H1 (cell line): ENCODE measurements at regions not wholly inside any gene's neighbourhood (a gene's known extent, or its start where the extent isn't known, plus 50 kb on each side); places are given as distances from the start of the nearest gene placed in this dataset.

ENCODE experiments used
- CTCF ChIA-PET: fragments of 300-600 bp; sonication (Branson Sonifier 250); formaldehyde crosslinking; loops from one replicate; lab custom pipeline; 2021; ENCODE audit not compliant: partially characterized antibody; lab: Charles Lee
- POLR2A ChIA-PET: fragments of 300-600 bp; sonication (Branson Sonifier 250); formaldehyde crosslinking; loops from one replicate; lab custom pipeline; 2021; ENCODE audit warnings: inconsistent platforms; ENCODE audit not compliant: partially characterized antibody; lab: Charles Lee
- DNase-seq, 2 experiments: peaks; one replicate each; pipeline versions ENCODE4 v3.0.0 to v3.0.0-alpha.2; 2010 to 2022; ENCODE audit warnings: low spot score in 2 of 2, low read depth in 1 of 2, mixed read lengths in 1 of 2
- FAIRE-seq: peaks from 2 replicates; lab custom pipeline; 2011; peaks lifted over from hg19 to GRCh38; lab: Jason Lieb, UNC
- H2AFZ ChIP-seq: 2 replicates; pipeline ENCODE4 v1.8.1; 2012; ENCODE audit warnings: low read length, inconsistent platforms
- H2AK5ac ChIP-seq: 2 replicates; pipeline ENCODE4 v1.6.1; 2013; ENCODE audit warnings: low read depth, low read length
- H2BK120ac ChIP-seq: replicated peaks from 2 replicates; pipeline ENCODE3; 2013; ENCODE audit warnings: low read depth, low read length, inconsistent platforms
- H2BK12ac ChIP-seq: 2 replicates; pipeline ENCODE4 v1.6.1; 2013; ENCODE audit warnings: low read depth, low read length
- H2BK15ac ChIP-seq: 2 replicates; pipeline ENCODE4 v1.6.1; 2013; ENCODE audit warnings: low read length
- H2BK20ac ChIP-seq: 2 replicates; pipeline ENCODE4 v1.6.1; 2013; ENCODE audit warnings: low read length
- H2BK5ac ChIP-seq: 2 replicates; pipeline ENCODE4 v1.6.1; 2013; ENCODE audit warnings: low read depth, low read length
- H3K14ac ChIP-seq: 2 replicates; pipeline ENCODE4 v1.6.1; 2013; ENCODE audit warnings: inconsistent platforms; ENCODE audit not compliant: insufficient read length
- H3K18ac ChIP-seq: 2 replicates; pipeline ENCODE4 v1.6.1; 2013; ENCODE audit warnings: low read length; ENCODE audit errors: extremely low read depth
- H3K23ac ChIP-seq: 2 replicates; pipeline ENCODE4 v1.6.1; 2013; ENCODE audit warnings: inconsistent platforms; ENCODE audit not compliant: insufficient read length
- H3K23me2 ChIP-seq: 2 replicates; pipeline ENCODE4 v1.6.1; 2013; ENCODE audit warnings: low read depth, low read length
- H3K27ac ChIP-seq: 2 replicates; pipeline ENCODE4 v1.6.1; 2011; ENCODE audit warnings: low read depth, low read length, inconsistent platforms
- H3K27me3 ChIP-seq, 4 experiments: replicated peaks in 1 of 4; 1 replicate in 1 of 4; 2 replicates in 3 of 4; pipeline versions ENCODE4 v1.6.1 to v1.8.1; 2011 to 2013; ENCODE audit warnings: low read length in 3 of 4, mild to moderate bottlenecking in 3 of 4, inconsistent platforms in 2 of 4, mixed read lengths in 2 of 4, moderate library complexity in 1 of 4; ENCODE audit not compliant: control insufficient read depth in 3 of 4, insufficient read depth in 3 of 4; ENCODE audit errors: extremely low read depth in 1 of 4
- H3K36me3 ChIP-seq, 4 experiments: 2 replicates each; pipeline versions ENCODE4 v1.6.1 to v1.8.1; 2011 to 2013; ENCODE audit warnings: mild to moderate bottlenecking in 4 of 4, low read length in 3 of 4, moderate library complexity in 2 of 4, control low read depth in 1 of 4, inconsistent platforms in 1 of 4; ENCODE audit not compliant: insufficient read depth in 4 of 4, control insufficient read depth in 2 of 4
- H3K4ac ChIP-seq: replicated peaks from 2 replicates; pipeline ENCODE3; 2013; ENCODE audit warnings: low read length, low read depth, mixed read lengths, inconsistent platforms; ENCODE audit not compliant: insufficient read length
- H3K4me1 ChIP-seq, 4 experiments: replicated peaks in 1 of 4; 1 replicate in 1 of 4; 2 replicates in 3 of 4; pipeline versions ENCODE4 v1.6.1 to v1.8.1; 2011 to 2013; ENCODE audit warnings: low read length in 3 of 4, inconsistent platforms in 2 of 4, mixed read lengths in 1 of 4; ENCODE audit not compliant: insufficient read depth in 4 of 4, control insufficient read depth in 3 of 4
- H3K4me2 ChIP-seq, 2 experiments: 2 replicates each; pipeline versions ENCODE4 v1.6.1 to v1.8.1; 2011 to 2013; ENCODE audit warnings: low read depth in 2 of 2, low read length in 2 of 2, control low read depth in 1 of 2, inconsistent platforms in 1 of 2, mild to moderate bottlenecking in 1 of 2; ENCODE audit not compliant: insufficient read depth in 1 of 2
- H3K4me3 ChIP-seq, 4 experiments: fragments of 200-600, 300-600 bp in 1 of 4; sonication (generic), shearing (Covaris generic), sonication (Bioruptor Twin) in 1 of 4; 2 replicates each; pipeline versions ENCODE4 v1.5.1 to v1.8.1; 2011 to 2016; ENCODE audit warnings: low read length in 4 of 4, low read depth in 3 of 4, control low read depth in 2 of 4, inconsistent platforms in 2 of 4, mild to moderate bottlenecking in 2 of 4, mixed read lengths in 1 of 4, moderate library complexity in 1 of 4; ENCODE audit not compliant: insufficient read depth in 2 of 4; ENCODE audit errors: extremely low read depth in 1 of 4
- H3K56ac ChIP-seq: replicated peaks from 2 replicates; pipeline ENCODE3; 2013; ENCODE audit warnings: low read depth, mild to moderate bottlenecking, mixed read lengths, low read length, inconsistent platforms; ENCODE audit not compliant: insufficient read length
- H3K79me1 ChIP-seq: 2 replicates; pipeline ENCODE4 v1.6.1; 2013; ENCODE audit warnings: low read depth, low read length, control low read depth
- H3K79me2 ChIP-seq, 2 experiments: 2 replicates each; pipeline versions ENCODE4 v1.6.1 to v1.8.1; 2012 to 2013; ENCODE audit warnings: low read length in 2 of 2, mild to moderate bottlenecking in 2 of 2, inconsistent platforms in 1 of 2; ENCODE audit not compliant: insufficient read depth in 2 of 2, control insufficient read depth in 1 of 2
- H3K9ac ChIP-seq, 4 experiments: replicated peaks in 1 of 4; 1 replicate in 1 of 4; 2 replicates in 3 of 4; pipeline versions ENCODE4 v1.6.1 to v1.8.1; 2011 to 2013; ENCODE audit warnings: low read depth in 3 of 4, low read length in 3 of 4, control low read depth in 2 of 4, mild to moderate bottlenecking in 2 of 4, moderate library complexity in 2 of 4, inconsistent platforms in 1 of 4; ENCODE audit errors: extremely low read depth in 1 of 4
- H3K9me3 ChIP-seq, 2 experiments: 2 replicates each; pipeline versions ENCODE4 v1.6.1 to v1.8.1; 2012 to 2013; ENCODE audit warnings: mild to moderate bottlenecking in 2 of 2, moderate library complexity in 2 of 2, control low read depth in 1 of 2, inconsistent platforms in 1 of 2, low read depth in 1 of 2, low read length in 1 of 2, mixed read lengths in 1 of 2; ENCODE audit not compliant: insufficient read depth in 2 of 2
- H4K20me1 ChIP-seq, 2 experiments: replicated peaks in 1 of 2; 2 replicates each; pipeline versions ENCODE3 to v1.8.1; 2011 to 2013; ENCODE audit warnings: inconsistent platforms in 2 of 2, low read length in 2 of 2, mild to moderate bottlenecking in 1 of 2; ENCODE audit not compliant: insufficient read depth in 2 of 2, control insufficient read depth in 1 of 2
- H4K5ac ChIP-seq: 2 replicates; pipeline ENCODE4 v1.6.1; 2013; ENCODE audit warnings: low read length, low read depth, mixed read lengths, inconsistent platforms; ENCODE audit not compliant: insufficient read length
- H4K8ac ChIP-seq: 2 replicates; pipeline ENCODE4 v1.8.0; 2013; ENCODE audit warnings: mild to moderate bottlenecking, moderate library complexity, low read length, inconsistent platforms; ENCODE audit not compliant: insufficient read depth; ENCODE audit errors: extremely low read depth
- H4K91ac ChIP-seq: replicated peaks from 2 replicates; pipeline ENCODE3; 2013; ENCODE audit warnings: low read length, mixed read lengths, inconsistent platforms; ENCODE audit not compliant: insufficient read length
- CHD1 ChIP-seq: IDR thresholded peaks from 2 replicates; pipeline ENCODE4 v1.6.1; 2012; ENCODE audit warnings: low read depth, low read length, improper control_type of control experiment
- WGBS, 2 experiments: shearing (Covaris generic) in 1 of 2; methylation state at CpG; one replicate each; pipeline versions ENCODE4 v1.1.6 to v1.1.7; 2013 to 2015; ENCODE audit warnings: low lambda C conversion rate in 2 of 2, mixed read lengths in 2 of 2, inconsistent platforms in 1 of 2, low coverage in 1 of 2, missing lambda C conversion rate in 1 of 2; ENCODE audit not compliant: insufficient replicate concordance in 2 of 2, insufficient coverage in 1 of 2, insufficient read length in 1 of 2; ENCODE audit errors: extremely low coverage in 1 of 2, missing lambda C conversion rate in 1 of 2; 5-methylcytosine and 5-hydroxymethylcytosine counted together

DNA sequence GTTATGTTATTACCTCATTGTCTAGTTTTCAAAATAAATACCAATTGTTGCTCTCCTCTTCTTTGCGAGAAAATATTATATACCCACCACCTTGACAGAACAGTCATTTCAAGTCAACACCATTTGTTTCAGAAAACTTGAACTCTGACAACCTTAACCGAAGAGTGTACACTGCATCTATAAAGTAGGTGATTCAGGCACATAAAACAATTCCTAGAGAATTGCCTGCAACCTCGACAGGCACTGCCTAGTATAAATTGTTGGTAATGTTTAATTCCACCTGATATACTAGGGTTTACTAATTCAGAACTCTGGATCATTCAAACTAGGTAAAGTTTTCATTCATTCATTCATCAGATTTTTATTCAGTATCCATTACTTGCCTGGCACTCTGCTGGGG lies 121.8 kb downstream of the AKAIN1 start:
- H2BK15ac ChIP-seq, result no peak overlapping the region
- no peak overlapping the region for H3K14ac ChIP-seq
- no peaks in the 10 kb centered on the region; a peak in 1 of 7 replicates for H3K27me3 ChIP-seq
- TF ChIP-seq CHD1, result no peak
- H2AFZ ChIP-seq, result no peak overlapping the region
- no peak overlapping the region for H4K8ac ChIP-seq
- CTCF ChIA-PET, result interaction anchor here (0.7 to 3.1 kb wide), 4 partner anchors 13 to 683 kb away, joined by 3 to 11 read pairs (median 4); no protein-coding TSS in a partner anchor
- H2BK20ac ChIP-seq, result no peak overlapping the region
- no peak overlapping the region for H2BK12ac ChIP-seq
- H2BK120ac ChIP-seq, result no peak overlapping the region
- H3K23me2 ChIP-seq, result no peaks in the 10 kb centered on the region
- H4K5ac ChIP-seq, result no peak overlapping the region
- H3K79me1 ChIP-seq, result no peaks in the 10 kb centered on the region
- H4K20me1 ChIP-seq, result no peaks in the 10 kb centered on the region
- no peaks in the 10 kb centered on the region for H3K9me3 ChIP-seq
- no peaks in the 10 kb centered on the region for H3K79me2 ChIP-seq
- H3K4me2 ChIP-seq, result no peak overlapping the region
- DNase-seq, result no peak
- no peak overlapping the region for H3K23ac ChIP-seq
- H2BK5ac ChIP-seq, result no peak overlapping the region
- H3K18ac ChIP-seq, result no peak overlapping the region
- no peak overlapping the region for H3K9ac ChIP-seq
- no peak overlapping the region for H3K27ac ChIP-seq
- H3K4me1 ChIP-seq, result no peaks in the 10 kb centered on the region
- H3K4me3 ChIP-seq, result no peak overlapping the region
- H3K36me3 ChIP-seq, result no peaks in the 10 kb centered on the region
- H3K4ac ChIP-seq, result no peak overlapping the region
- H4K91ac ChIP-seq, result no peak overlapping the region
- POLR2A ChIA-PET, result no interaction called here
- WGBS, 2 experiments, result 93% methylated on average over 3 of the region's 3 CpGs; no CpG with 5 or more reads in 1 of the 2 experiments
- H2AK5ac ChIP-seq, result no peak overlapping the region
- H3K56ac ChIP-seq, result no peak overlapping the region
- no peak for FAIRE-seq
